Esophagus squamous epithelium (tissue), 5 donors: ENCODE measurements at regions not wholly inside any gene's neighbourhood (a gene's known extent, or its start where the extent isn't known, plus 50 kb on each side); places are given as distances from the start of the nearest gene placed in this dataset.

Experiments used
- DNase-seq: peaks from one replicate; lab custom pipeline; 2025; lab: John Stamatoyannopoulos, UW
- H3K27ac ChIP-seq, 4 donors: fragments of 200-600 bp; sonication (generic); one replicate each; pipeline ENCODE4 v1.5.1; 2016 to 2019; ENCODE audit warnings: mild to moderate bottlenecking in 1 of 4
- H3K27me3 ChIP-seq, 4 donors: fragments of 200-600 bp; sonication (generic); 1 replicate in 3 of 4; 2 replicates in 1 of 4; pipeline versions ENCODE4 v1.5.1 to v1.6.0; 2017 to 2021; ENCODE audit warnings: antibody characterized with exemption in 1 of 4
- H3K36me3 ChIP-seq, 3 donors: fragments of 200-600 bp; sonication (generic); one replicate each; pipeline ENCODE4 v1.5.1; 2016 to 2019
- H3K4me1 ChIP-seq, 3 donors: fragments of 200-600 bp; sonication (generic); one replicate each; pipeline ENCODE4 v1.5.1; 2017 to 2019
- H3K4me3 ChIP-seq, 4 donors: fragments of 200-600 bp; sonication (generic); 1 replicate in 3 of 4; 2 replicates in 1 of 4; pipeline ENCODE4 v1.5.1; 2016 to 2019; ENCODE audit warnings: mild to moderate bottlenecking in 2 of 4, moderate library complexity in 1 of 4
- H3K9me3 ChIP-seq, 3 donors: fragments of 200-600 bp; sonication (generic); one replicate each; pipeline ENCODE4 v1.5.1; 2016 to 2019
- CTCF ChIP-seq, 6 experiments: fragments of 450-650 bp in 4 of 6; fragments of 200-600 bp in 2 of 6; sonication (generic) in 2 of 6; IDR thresholded peaks; one replicate each; pipeline ENCODE4 v1.5.1; 2016 to 2019; ENCODE audit warnings: antibody characterized with exemption in 6 of 6, mild to moderate bottlenecking in 4 of 6, moderate library complexity in 4 of 6
- POLR2A ChIP-seq, 4 donors: fragments of 450-650 bp; IDR thresholded peaks; one replicate each; pipeline ENCODE4 v1.6.1; 2017; ENCODE audit warnings: antibody characterized with exemption in 4 of 4, mild to moderate bottlenecking in 4 of 4, moderate library complexity in 3 of 4
- WGBS, 2 donors: methylation state at CpG; one replicate each; pipeline ENCODE4 v1.1.5; 2018; 5-methylcytosine and 5-hydroxymethylcytosine counted together
- intact Hi-C: fragments of 100-400 bp; cut with DNase I; formaldehyde crosslinking; loops from one replicate; pipeline ENCODE4 v1.15.0; 2022
- donor health status: DM: yes; HTN: yes; CAD: no.

- H3K27me3 ChIP-seq, result no peaks in the 10 kb centered on the region
- H3K4me1 ChIP-seq, result peaks cover 0 to 19% (median 3%) of the 10 kb centered on the region in 3 donors
- no peak overlapping the region for H3K4me3 ChIP-seq
- DNase-seq, result no peak
- H3K27ac ChIP-seq, result no peak overlapping the region
- TF ChIP-seq POLR2A (IDR thresholded peaks at IDR 0.05), result no peak
- TF ChIP-seq CTCF (IDR thresholded peaks at IDR 0.05), result no peak
- no peaks in the 10 kb centered on the region for H3K9me3 ChIP-seq
- intact Hi-C loops, result no loop called here
- H3K36me3 ChIP-seq, result no peaks in the 10 kb centered on the region
Measured at GRCh38 chr2:144079803-144080202, 440.1 kb downstream of the ZEB2 start.

DNA sequence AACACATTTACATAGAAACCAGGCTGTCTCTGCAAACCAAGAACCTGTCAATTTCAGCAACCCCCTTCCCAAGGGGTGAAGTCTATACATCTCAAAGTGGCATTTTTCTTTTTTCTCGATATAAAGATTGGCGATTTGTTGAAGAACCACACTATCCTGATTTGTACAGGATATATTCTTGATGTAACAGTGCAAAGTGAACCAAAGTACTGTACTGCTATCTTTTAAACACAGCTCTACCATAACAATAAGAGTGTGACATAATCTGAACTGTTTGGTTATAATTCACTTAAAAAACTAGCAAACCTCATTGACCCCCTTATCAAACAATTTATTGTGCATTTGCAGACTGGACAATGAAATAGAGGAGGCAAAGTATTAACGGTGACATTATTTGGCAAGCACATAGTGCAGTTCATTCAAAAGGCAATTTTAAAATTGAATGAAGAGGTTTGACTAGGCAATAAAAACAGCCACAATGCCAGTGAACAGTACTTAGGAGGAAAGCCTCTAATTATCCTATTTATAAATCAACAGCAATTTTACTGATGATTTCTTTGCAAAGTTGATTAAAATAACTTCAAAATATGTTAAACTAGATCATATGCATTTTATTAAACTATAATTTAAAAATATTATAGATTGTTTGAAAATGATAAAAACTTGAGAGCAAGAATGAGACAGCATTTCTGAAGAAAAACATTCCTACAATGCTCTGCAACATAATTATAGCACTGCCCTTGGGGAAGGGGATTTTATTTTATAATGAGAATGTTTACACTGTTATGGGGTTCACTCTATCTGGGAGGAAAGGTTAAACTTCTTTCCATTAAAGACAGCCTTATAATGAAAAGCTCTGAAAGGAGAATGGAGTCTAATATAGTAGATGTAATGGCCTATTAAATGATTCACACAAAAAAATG, 440.9 kb downstream of the ZEB2 start:
- Histone ChIP-seq H3K9me3 (no peaks in the 10 kb centered on the region), H3K36me3 (no peaks in the 10 kb centered on the region), H3K27ac (no peak overlapping the region), H3K4me3 (no peak overlapping the region), H3K27me3 (no peaks in the 10 kb centered on the region), H3K4me1 (peaks cover 0 to 19% (median 3%) of the 10 kb centered on the region in 3 donors)
- TF ChIP-seq POLR2A (IDR thresholded peaks at IDR 0.05), result no peak
- no peak for TF ChIP-seq CTCF (IDR thresholded peaks at IDR 0.05)
- no peak for DNase-seq
- WGBS, 2 donors, result 69 to 71% methylated on average over 3 of the region's 3 CpGs
- intact Hi-C loops, result no loop called here

DNA sequence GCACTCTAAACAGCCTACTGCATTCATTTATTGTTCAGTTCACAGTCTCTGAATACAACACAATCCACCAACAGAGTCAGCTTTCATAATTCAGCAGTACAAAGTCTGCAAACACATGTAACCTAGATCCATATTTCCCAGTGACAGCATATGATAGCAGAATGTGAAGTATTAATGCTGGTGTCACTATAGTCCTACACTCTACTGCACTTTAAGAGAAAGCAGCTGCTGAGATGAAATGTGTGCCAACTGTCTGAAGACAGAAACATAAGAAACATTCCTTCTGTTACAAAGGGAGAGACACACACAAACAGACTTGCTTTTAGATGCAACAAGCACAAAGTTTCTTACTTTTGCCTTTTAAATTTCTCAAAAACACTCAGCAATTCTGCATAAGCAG, 441.8 kb downstream of the ZEB2 start:
- no peaks in the 10 kb centered on the region for H3K36me3 ChIP-seq
- H3K4me1 ChIP-seq, result peaks cover 0 to 19% (median 3%) of the 10 kb centered on the region in 3 donors
- no peak for DNase-seq

GRCh38 chr2:144074450-144074849, 445.5 kb downstream of the ZEB2 start:
- no peak overlapping the region for H3K4me3 ChIP-seq
- peaks cover 0 to 13% (median 3%) of the 10 kb centered on the region in 3 donors for H3K4me1 ChIP-seq
- H3K36me3 ChIP-seq, result no peaks in the 10 kb centered on the region
- no peak overlapping the region for H3K27ac ChIP-seq
- no peaks in the 10 kb centered on the region for H3K9me3 ChIP-seq
- WGBS, 2 donors, result 61 to 86% methylated on average over 3 of the region's 3 CpGs
- no peaks in the 10 kb centered on the region for H3K27me3 ChIP-seq
- intact Hi-C loops, result no loop called here
- DNase-seq, result no peak
- no peak for TF ChIP-seq POLR2A (IDR thresholded peaks at IDR 0.05)
- TF ChIP-seq CTCF (IDR thresholded peaks at IDR 0.05), result no peak

More for the DNA sequence above, 441.8 kb downstream of the ZEB2 start:
- no peaks in the 10 kb centered on the region for H3K27me3 ChIP-seq
- H3K9me3 ChIP-seq, result no peaks in the 10 kb centered on the region
- no peak overlapping the region for H3K4me3 ChIP-seq
- no peak overlapping the region for H3K27ac ChIP-seq
- no peak for TF ChIP-seq CTCF (IDR thresholded peaks at IDR 0.05)
- no peak for TF ChIP-seq POLR2A (IDR thresholded peaks at IDR 0.05)
- intact Hi-C loops, result no loop called here

DNA sequence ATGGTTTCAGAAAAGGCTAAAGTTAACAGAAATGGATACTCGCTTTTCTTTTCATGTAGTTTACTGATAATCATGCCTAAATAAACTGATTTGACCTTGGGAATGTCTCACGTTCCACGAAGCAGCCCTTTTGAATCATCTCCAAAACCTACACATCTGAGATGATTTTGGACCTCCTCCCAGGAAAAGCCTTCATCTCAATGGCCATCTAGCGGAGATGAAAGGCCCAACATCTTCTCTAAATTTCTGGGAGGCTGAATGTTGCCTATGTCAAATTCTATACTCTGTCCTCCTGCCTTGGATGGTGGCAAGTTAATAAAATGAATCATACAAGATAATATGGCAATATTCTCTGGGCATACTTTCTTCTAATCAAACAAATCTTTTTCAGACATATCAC, 448.5 kb downstream of the ZEB2 start:
- 59 to 78% methylated on average over 4 of the region's 4 CpGs for WGBS, 2 donors
- no peak for DNase-seq
- H3K27ac ChIP-seq, result peak overlapping the region in 1 of 4 donors; percentile 15
- no peaks in the 10 kb centered on the region for H3K4me1 ChIP-seq
- H3K27me3 ChIP-seq, result no peaks in the 10 kb centered on the region
- H3K36me3 ChIP-seq, result no peaks in the 10 kb centered on the region
- TF ChIP-seq POLR2A (IDR thresholded peaks at IDR 0.05) (no peak), CTCF (IDR thresholded peaks at IDR 0.05) (peak in 1 of 6 experiments; percentile 12)
- H3K4me3 ChIP-seq, result no peak overlapping the region
- intact Hi-C loops, result no loop called here
- H3K9me3 ChIP-seq, result no peaks in the 10 kb centered on the region
